H1 (cell line): ENCODE measurements at regions not wholly inside any gene's neighbourhood (a gene's known extent, or its start where the extent isn't known, plus 50 kb on each side); places are given as distances from the start of the nearest gene placed in this dataset.

Source experiments
- CTCF ChIA-PET: fragments of 300-600 bp; sonication (Branson Sonifier 250); formaldehyde crosslinking; loops from one replicate; lab custom pipeline; 2021; ENCODE audit not compliant: partially characterized antibody; lab: Charles Lee
- POLR2A ChIA-PET: fragments of 300-600 bp; sonication (Branson Sonifier 250); formaldehyde crosslinking; loops from one replicate; lab custom pipeline; 2021; ENCODE audit warnings: inconsistent platforms; ENCODE audit not compliant: partially characterized antibody; lab: Charles Lee
- DNase-seq, 2 experiments: peaks; one replicate each; pipeline versions ENCODE4 v3.0.0 to v3.0.0-alpha.2; 2010 to 2022; ENCODE audit warnings: low spot score in 2 of 2, low read depth in 1 of 2, mixed read lengths in 1 of 2
- FAIRE-seq: peaks from 2 replicates; lab custom pipeline; 2011; peaks lifted over from hg19 to GRCh38; lab: Jason Lieb, UNC
- H2AFZ ChIP-seq: 2 replicates; pipeline ENCODE4 v1.8.1; 2012; ENCODE audit warnings: low read length, inconsistent platforms
- H2AK5ac ChIP-seq: 2 replicates; pipeline ENCODE4 v1.6.1; 2013; ENCODE audit warnings: low read depth, low read length
- H2BK120ac ChIP-seq: replicated peaks from 2 replicates; pipeline ENCODE3; 2013; ENCODE audit warnings: low read depth, low read length, inconsistent platforms
- H2BK12ac ChIP-seq: 2 replicates; pipeline ENCODE4 v1.6.1; 2013; ENCODE audit warnings: low read depth, low read length
- H2BK15ac ChIP-seq: 2 replicates; pipeline ENCODE4 v1.6.1; 2013; ENCODE audit warnings: low read length
- H2BK20ac ChIP-seq: 2 replicates; pipeline ENCODE4 v1.6.1; 2013; ENCODE audit warnings: low read length
- H2BK5ac ChIP-seq: 2 replicates; pipeline ENCODE4 v1.6.1; 2013; ENCODE audit warnings: low read depth, low read length
- H3K14ac ChIP-seq: 2 replicates; pipeline ENCODE4 v1.6.1; 2013; ENCODE audit warnings: inconsistent platforms; ENCODE audit not compliant: insufficient read length
- H3K18ac ChIP-seq: 2 replicates; pipeline ENCODE4 v1.6.1; 2013; ENCODE audit warnings: low read length; ENCODE audit errors: extremely low read depth
- H3K23ac ChIP-seq: 2 replicates; pipeline ENCODE4 v1.6.1; 2013; ENCODE audit warnings: inconsistent platforms; ENCODE audit not compliant: insufficient read length
- H3K23me2 ChIP-seq: 2 replicates; pipeline ENCODE4 v1.6.1; 2013; ENCODE audit warnings: low read depth, low read length
- H3K27ac ChIP-seq: 2 replicates; pipeline ENCODE4 v1.6.1; 2011; ENCODE audit warnings: low read depth, low read length, inconsistent platforms
- H3K27me3 ChIP-seq, 4 experiments: replicated peaks in 1 of 4; 1 replicate in 1 of 4; 2 replicates in 3 of 4; pipeline versions ENCODE4 v1.6.1 to v1.8.1; 2011 to 2013; ENCODE audit warnings: low read length in 3 of 4, mild to moderate bottlenecking in 3 of 4, inconsistent platforms in 2 of 4, mixed read lengths in 2 of 4, moderate library complexity in 1 of 4; ENCODE audit not compliant: control insufficient read depth in 3 of 4, insufficient read depth in 3 of 4; ENCODE audit errors: extremely low read depth in 1 of 4
- H3K36me3 ChIP-seq, 4 experiments: 2 replicates each; pipeline versions ENCODE4 v1.6.1 to v1.8.1; 2011 to 2013; ENCODE audit warnings: mild to moderate bottlenecking in 4 of 4, low read length in 3 of 4, moderate library complexity in 2 of 4, control low read depth in 1 of 4, inconsistent platforms in 1 of 4; ENCODE audit not compliant: insufficient read depth in 4 of 4, control insufficient read depth in 2 of 4
- H3K4ac ChIP-seq: replicated peaks from 2 replicates; pipeline ENCODE3; 2013; ENCODE audit warnings: low read length, low read depth, mixed read lengths, inconsistent platforms; ENCODE audit not compliant: insufficient read length
- H3K4me1 ChIP-seq, 4 experiments: replicated peaks in 1 of 4; 1 replicate in 1 of 4; 2 replicates in 3 of 4; pipeline versions ENCODE4 v1.6.1 to v1.8.1; 2011 to 2013; ENCODE audit warnings: low read length in 3 of 4, inconsistent platforms in 2 of 4, mixed read lengths in 1 of 4; ENCODE audit not compliant: insufficient read depth in 4 of 4, control insufficient read depth in 3 of 4
- H3K4me2 ChIP-seq, 2 experiments: 2 replicates each; pipeline versions ENCODE4 v1.6.1 to v1.8.1; 2011 to 2013; ENCODE audit warnings: low read depth in 2 of 2, low read length in 2 of 2, control low read depth in 1 of 2, inconsistent platforms in 1 of 2, mild to moderate bottlenecking in 1 of 2; ENCODE audit not compliant: insufficient read depth in 1 of 2
- H3K4me3 ChIP-seq, 4 experiments: fragments of 200-600, 300-600 bp in 1 of 4; sonication (generic), shearing (Covaris generic), sonication (Bioruptor Twin) in 1 of 4; 2 replicates each; pipeline versions ENCODE4 v1.5.1 to v1.8.1; 2011 to 2016; ENCODE audit warnings: low read length in 4 of 4, low read depth in 3 of 4, control low read depth in 2 of 4, inconsistent platforms in 2 of 4, mild to moderate bottlenecking in 2 of 4, mixed read lengths in 1 of 4, moderate library complexity in 1 of 4; ENCODE audit not compliant: insufficient read depth in 2 of 4; ENCODE audit errors: extremely low read depth in 1 of 4
- H3K56ac ChIP-seq: replicated peaks from 2 replicates; pipeline ENCODE3; 2013; ENCODE audit warnings: low read depth, mild to moderate bottlenecking, mixed read lengths, low read length, inconsistent platforms; ENCODE audit not compliant: insufficient read length
- H3K79me1 ChIP-seq: 2 replicates; pipeline ENCODE4 v1.6.1; 2013; ENCODE audit warnings: low read depth, low read length, control low read depth
- H3K79me2 ChIP-seq, 2 experiments: 2 replicates each; pipeline versions ENCODE4 v1.6.1 to v1.8.1; 2012 to 2013; ENCODE audit warnings: low read length in 2 of 2, mild to moderate bottlenecking in 2 of 2, inconsistent platforms in 1 of 2; ENCODE audit not compliant: insufficient read depth in 2 of 2, control insufficient read depth in 1 of 2
- H3K9ac ChIP-seq, 4 experiments: replicated peaks in 1 of 4; 1 replicate in 1 of 4; 2 replicates in 3 of 4; pipeline versions ENCODE4 v1.6.1 to v1.8.1; 2011 to 2013; ENCODE audit warnings: low read depth in 3 of 4, low read length in 3 of 4, control low read depth in 2 of 4, mild to moderate bottlenecking in 2 of 4, moderate library complexity in 2 of 4, inconsistent platforms in 1 of 4; ENCODE audit errors: extremely low read depth in 1 of 4
- H3K9me3 ChIP-seq, 2 experiments: 2 replicates each; pipeline versions ENCODE4 v1.6.1 to v1.8.1; 2012 to 2013; ENCODE audit warnings: mild to moderate bottlenecking in 2 of 2, moderate library complexity in 2 of 2, control low read depth in 1 of 2, inconsistent platforms in 1 of 2, low read depth in 1 of 2, low read length in 1 of 2, mixed read lengths in 1 of 2; ENCODE audit not compliant: insufficient read depth in 2 of 2
- H4K20me1 ChIP-seq, 2 experiments: replicated peaks in 1 of 2; 2 replicates each; pipeline versions ENCODE3 to v1.8.1; 2011 to 2013; ENCODE audit warnings: inconsistent platforms in 2 of 2, low read length in 2 of 2, mild to moderate bottlenecking in 1 of 2; ENCODE audit not compliant: insufficient read depth in 2 of 2, control insufficient read depth in 1 of 2
- H4K5ac ChIP-seq: 2 replicates; pipeline ENCODE4 v1.6.1; 2013; ENCODE audit warnings: low read length, low read depth, mixed read lengths, inconsistent platforms; ENCODE audit not compliant: insufficient read length
- H4K8ac ChIP-seq: 2 replicates; pipeline ENCODE4 v1.8.0; 2013; ENCODE audit warnings: mild to moderate bottlenecking, moderate library complexity, low read length, inconsistent platforms; ENCODE audit not compliant: insufficient read depth; ENCODE audit errors: extremely low read depth
- H4K91ac ChIP-seq: replicated peaks from 2 replicates; pipeline ENCODE3; 2013; ENCODE audit warnings: low read length, mixed read lengths, inconsistent platforms; ENCODE audit not compliant: insufficient read length
- CBX8 ChIP-seq: fragments of 300-800, 300-1000 bp; sonication (generic); IDR thresholded peaks from 2 replicates; pipeline ENCODE4 v1.7.1; 2016; ENCODE audit warnings: low read depth, low read length, borderline replicate concordance
- CHD2 ChIP-seq: IDR thresholded peaks from 2 replicates; pipeline ENCODE4 v1.6.1; 2012; ENCODE audit warnings: low read length, improper control_type of control experiment
- PHF8 ChIP-seq: fragments of 200-600 bp; sonication (generic); conservative IDR thresholded peaks from 2 replicates; pipeline ENCODE4 v1.7.1; 2012; ENCODE audit warnings: low read depth, mild to moderate bottlenecking, inconsistent platforms, low read length, moderate library complexity
- SP1 ChIP-seq: IDR thresholded peaks from 2 replicates; pipeline ENCODE4 v1.6.1; 2011; ENCODE audit warnings: low read depth, low read length
- SP2 ChIP-seq: IDR thresholded peaks from 2 replicates; pipeline ENCODE4 v1.6.1; 2012; ENCODE audit warnings: mild to moderate bottlenecking, low read length, inconsistent platforms
- USF2 ChIP-seq: IDR thresholded peaks from 2 replicates; pipeline ENCODE4 v1.6.1; 2011; ENCODE audit warnings: low read length, improper control_type of control experiment
- WGBS, 2 experiments: shearing (Covaris generic) in 1 of 2; methylation state at CpG; one replicate each; pipeline versions ENCODE4 v1.1.6 to v1.1.7; 2013 to 2015; ENCODE audit warnings: low lambda C conversion rate in 2 of 2, mixed read lengths in 2 of 2, inconsistent platforms in 1 of 2, low coverage in 1 of 2, missing lambda C conversion rate in 1 of 2; ENCODE audit not compliant: insufficient replicate concordance in 2 of 2, insufficient coverage in 1 of 2, insufficient read length in 1 of 2; ENCODE audit errors: extremely low coverage in 1 of 2, missing lambda C conversion rate in 1 of 2; 5-methylcytosine and 5-hydroxymethylcytosine counted together

- H3K23ac ChIP-seq, result no peak overlapping the region
- H3K79me2 ChIP-seq, result no peaks in the 10 kb centered on the region
- H2BK20ac ChIP-seq, result no peak overlapping the region
- H3K56ac ChIP-seq, result no peak overlapping the region
- H2BK15ac ChIP-seq, result no peak overlapping the region
- no peak overlapping the region for H3K9ac ChIP-seq
- DNase-seq, result no peak
- TF ChIP-seq USF2, result peak; percentile 67
- peak; percentile 84 for TF ChIP-seq SP1
- peak; percentile 38; the same call in 1 of the 2 replicates for TF ChIP-seq CHD2
- TF ChIP-seq PHF8, result no peak
- no peak for TF ChIP-seq SP2
- no peak for TF ChIP-seq CBX8
- no peaks in the 10 kb centered on the region for H3K4me1 ChIP-seq
- no peak overlapping the region for H3K14ac ChIP-seq
- POLR2A ChIA-PET, result no interaction called here
- WGBS, 2 experiments, result 80% methylated on average over 8 of the region's 8 CpGs; no CpG with 5 or more reads in 1 of the 2 experiments
- peak; percentile 7 for FAIRE-seq
- H3K18ac ChIP-seq, result no peak overlapping the region; the same call in 1 of the 2 replicates
- H2AK5ac ChIP-seq, result no peak overlapping the region
- no peak overlapping the region for H4K8ac ChIP-seq
- H3K27ac ChIP-seq, result no peak overlapping the region
- H2BK5ac ChIP-seq, result no peak overlapping the region
- no peak overlapping the region for H2BK120ac ChIP-seq
- H3K4me3 ChIP-seq, result no peak overlapping the region
- H3K36me3 ChIP-seq, result no peaks in the 10 kb centered on the region
- no peak overlapping the region for H4K91ac ChIP-seq
- H3K79me1 ChIP-seq, result no peaks in the 10 kb centered on the region
- no peak overlapping the region for H2BK12ac ChIP-seq
- no peaks in the 10 kb centered on the region; a peak in 1 of 4 replicates for H3K9me3 ChIP-seq
- no peak overlapping the region for H3K4me2 ChIP-seq
- H3K23me2 ChIP-seq, result peaks cover 10% of the 10 kb centered on the region; the same call in 1 of the 2 replicates
- no peaks in the 10 kb centered on the region; a peak in 1 of 7 replicates for H3K27me3 ChIP-seq
- peaks cover 0 to 6% of the 10 kb centered on the region in 2 experiments for H4K20me1 ChIP-seq
- CTCF ChIA-PET, result interaction anchor here (0.6 to 3.1 kb wide), 7 partner anchors 7 to 443 kb away, joined by 3 to 15 read pairs (median 4); no protein-coding TSS in a partner anchor
- H4K5ac ChIP-seq, result no peak overlapping the region
- no peak overlapping the region for H3K4ac ChIP-seq
- H2AFZ ChIP-seq, result no peak overlapping the region
These were observed 52.5 kb upstream of the GRPEL1 start for GRCh38 chr4:7120341-7120740.
